ENCODE measurements at regions not wholly inside any gene's neighbourhood (a gene's known extent, or its start where the extent isn't known, plus 50 kb on each side); places are given as distances from the start of the nearest gene placed in this dataset.

- TF ChIP-seq EZH2phosphoT487 (IDR thresholded peaks at IDR 0.05; ENCODE audit: low read depth, severe bottlenecking, unreplicated experiment), result no peak
- TF ChIP-seq CTCF (IDR thresholded peaks at IDR 0.05; ENCODE audit: poor library complexity), result no peak
- TF ChIP-seq EZH2 (IDR thresholded peaks at IDR 0.05; ENCODE audit: borderline replicate concordance), result no peak
Measured at GRCh38 chr2:81158505-81158904, 854.0 kb upstream of the LRRTM1 start.
